SK-N-SH (cell line): ENCODE measurements at regions not wholly inside any gene's neighbourhood (a gene's known extent, or its start where the extent isn't known, plus 50 kb on each side); places are given as distances from the start of the nearest gene placed in this dataset.

Experiments used
- CTCF ChIA-PET: fragments of 300-600, 350-600 bp; formaldehyde crosslinking; extraction: SDS; loops from one replicate; lab custom pipeline; 2021; lab: Yijun Ruan, JAX
- POLR2A ChIA-PET: fragments of 350-600 bp; sonication (Branson Sonifier 250); formaldehyde crosslinking; extraction: SDS; loops from one replicate; lab custom pipeline; 2020; ENCODE audit warnings: antibody characterized with exemption, inconsistent platforms; lab: Yijun Ruan, JAX
- DNase-seq: peaks from one replicate; pipeline ENCODE4 v3.0.0; 2012
- H2AFZ ChIP-seq: fragments of 200-600 bp; sonication (generic); 2 replicates; pipeline ENCODE4 v1.8.1; 2016; ENCODE audit warnings: antibody characterized with exemption, mild to moderate bottlenecking, low read depth
- H3F3A ChIP-seq: fragments of 200-600 bp; sonication (generic); replicated peaks from 2 replicates; pipeline ENCODE3; 2016; ENCODE audit warnings: antibody characterized with exemption, mild to moderate bottlenecking; ENCODE audit not compliant: insufficient read depth
- H3K27ac ChIP-seq, 2 experiments: fragments of 200-500 bp in 1 of 2; fragments of 200-600 bp in 1 of 2; sonication (Bioruptor generic) in 1 of 2; sonication (generic), shearing (Covaris generic) in 1 of 2; 2 replicates each; pipeline versions ENCODE4 v1.5.1 to v1.6.1; 2014 to 2016; ENCODE audit warnings: low read depth in 2 of 2, inconsistent platforms in 1 of 2, low read length in 1 of 2, mild to moderate bottlenecking in 1 of 2, mixed read lengths in 1 of 2
- H3K27me3 ChIP-seq: fragments of 200-600 bp; sonication (generic), shearing (Covaris generic); 2 replicates; pipeline ENCODE4 v1.6.1; 2016; ENCODE audit warnings: mixed run types; ENCODE audit not compliant: insufficient read depth
- H3K36me3 ChIP-seq, 2 experiments: fragments of 200-500 bp in 1 of 2; fragments of 200-600 bp in 1 of 2; sonication (Bioruptor generic) in 1 of 2; sonication (generic) in 1 of 2; replicated peaks in 1 of 2; 2 replicates each; pipeline versions ENCODE3 to v1.5.1; 2014 to 2016; ENCODE audit warnings: low read length in 1 of 2, mild to moderate bottlenecking in 1 of 2; ENCODE audit not compliant: insufficient read depth in 2 of 2, control insufficient read depth in 1 of 2
- H3K4me1 ChIP-seq, 2 experiments: fragments of 200-500 bp in 1 of 2; fragments of 200-600 bp in 1 of 2; sonication (Bioruptor generic) in 1 of 2; sonication (generic), shearing (Covaris generic) in 1 of 2; 2 replicates each; pipeline versions ENCODE4 v1.5.1 to v1.6.1; 2014 to 2016; ENCODE audit warnings: low read depth in 1 of 2, low read length in 1 of 2, mixed run types in 1 of 2; ENCODE audit not compliant: insufficient read depth in 2 of 2, control insufficient read depth in 1 of 2
- H3K4me2 ChIP-seq: fragments of 200-600 bp; sonication (generic), shearing (Covaris generic); 2 replicates; pipeline ENCODE4 v1.6.1; 2017; ENCODE audit warnings: mixed run types
- H3K4me3 ChIP-seq, 2 experiments: fragments of 200-500 bp in 1 of 2; fragments of 200-600 bp in 1 of 2; sonication (Bioruptor generic) in 1 of 2; sonication (generic), shearing (Covaris generic) in 1 of 2; 2 replicates each; pipeline versions ENCODE4 v1.5.1 to v1.8.1; 2014 to 2016; ENCODE audit warnings: low read depth in 2 of 2, inconsistent platforms in 1 of 2, low read length in 1 of 2, mild to moderate bottlenecking in 1 of 2, mixed read lengths in 1 of 2, moderate library complexity in 1 of 2
- H3K79me2 ChIP-seq: fragments of 200-600 bp; sonication (generic); 2 replicates; pipeline ENCODE4 v1.8.1; 2017; ENCODE audit warnings: mild to moderate bottlenecking; ENCODE audit not compliant: insufficient read depth
- H3K9ac ChIP-seq: fragments of 200-600 bp; sonication (generic); 2 replicates; pipeline ENCODE4 v1.6.1; 2017; ENCODE audit warnings: mixed run types
- H3K9me2 ChIP-seq: fragments of 200-600 bp; sonication (generic); 2 replicates; pipeline ENCODE4 v1.6.1; 2017; ENCODE audit warnings: mixed run types
- H3K9me3 ChIP-seq: fragments of 200-600 bp; sonication (generic); 2 replicates; pipeline ENCODE4 v1.6.1; 2017; ENCODE audit warnings: mixed run types, mild to moderate bottlenecking, moderate library complexity
- H4K20me1 ChIP-seq: fragments of 200-600 bp; sonication (generic); 2 replicates; pipeline ENCODE4 v1.6.1; 2017; ENCODE audit warnings: mild to moderate bottlenecking, mixed run types; ENCODE audit not compliant: insufficient read depth
- FOSL2 ChIP-seq: IDR thresholded peaks from 2 replicates; pipeline ENCODE4 v1.4.0; 2012; ENCODE audit warnings: low read depth, mild to moderate bottlenecking, moderate library complexity, borderline replicate concordance
- FOXM1 ChIP-seq: IDR thresholded peaks from 2 replicates; pipeline ENCODE4 v1.4.0; 2012; ENCODE audit warnings: low read depth, mild to moderate bottlenecking
- JUND ChIP-seq: IDR thresholded peaks from 2 replicates; pipeline ENCODE4 v1.4.0; 2012
- MEF2A ChIP-seq: IDR thresholded peaks from 2 replicates; pipeline ENCODE4 v1.4.0; 2012; ENCODE audit warnings: low read depth, borderline replicate concordance
- NRF1 ChIP-seq: IDR thresholded peaks from 2 replicates; pipeline ENCODE4 v1.6.1; 2012; ENCODE audit warnings: low read depth, mild to moderate bottlenecking, low read length
- PBX3 ChIP-seq: IDR thresholded peaks from 2 replicates; pipeline ENCODE4; 2012
- RCOR1 ChIP-seq: fragments of 150-350 bp; IDR thresholded peaks from 2 replicates; pipeline ENCODE4 v1.6.1; 2017; ENCODE audit warnings: antibody characterized with exemption, low read length
- REST ChIP-seq: IDR thresholded peaks from 2 replicates; pipeline ENCODE4 v1.6.1; 2012; ENCODE audit warnings: mild to moderate bottlenecking, low read depth, low read length, moderate library complexity
- RFX5 ChIP-seq: IDR thresholded peaks from 2 replicates; pipeline ENCODE4 v1.6.1; 2012; ENCODE audit warnings: mild to moderate bottlenecking, improper control_type of control experiment, low read length
- RXRA ChIP-seq: IDR thresholded peaks from 2 replicates; pipeline ENCODE4 v1.4.0; 2012; ENCODE audit warnings: low read depth, mild to moderate bottlenecking, borderline replicate concordance
- TAF1 ChIP-seq: IDR thresholded peaks from 2 replicates; pipeline ENCODE4 v1.6.1; 2012; ENCODE audit warnings: low read depth, mild to moderate bottlenecking, low read length, moderate library complexity, borderline replicate concordance
- TCF12 ChIP-seq: IDR thresholded peaks from 2 replicates; pipeline ENCODE4 v1.4.0; 2012
- USF2 ChIP-seq: fragments of 150-350 bp; IDR thresholded peaks from 2 replicates; pipeline ENCODE4 v1.6.1; 2017; ENCODE audit warnings: antibody characterized with exemption, low read length, low read depth, borderline replicate concordance
- YY1 ChIP-seq: IDR thresholded peaks from 2 replicates; pipeline ENCODE4 v1.4.0; 2012; ENCODE audit warnings: low read depth, mild to moderate bottlenecking
- ZBTB33 ChIP-seq: IDR thresholded peaks from 2 replicates; pipeline ENCODE4 v1.4.0; 2012; ENCODE audit warnings: low read depth, borderline replicate concordance
- WGBS: methylation state at CpG from one replicate; pipeline ENCODE4 v1.1.6; 2017; ENCODE audit warnings: low lambda C conversion rate; 5-methylcytosine and 5-hydroxymethylcytosine counted together
- TF ChIP-seq, protein P1 (sequence below): fragments of 200-600 bp; sonication (generic); IDR thresholded peaks from 2 replicates; pipeline ENCODE4 v1.6.1; 2017; ENCODE audit warnings: antibody characterized with exemption, mild to moderate bottlenecking, moderate library complexity

- no peaks in the 10 kb centered on the region for H3F3A ChIP-seq
- no peaks in the 10 kb centered on the region for H3K9me3 ChIP-seq
- no peaks in the 10 kb centered on the region for H4K20me1 ChIP-seq
- H3K9ac ChIP-seq: no peak overlapping the region
- no peak overlapping the region for H3K27ac ChIP-seq
- no peak overlapping the region for H3K4me2 ChIP-seq
- peaks cover 41% of the 10 kb centered on the region for H3K27me3 ChIP-seq
- no peaks in the 10 kb centered on the region for H3K9me2 ChIP-seq
- ChIA-PET CTCF (interaction anchor here (1.0 to 34.2 kb wide), 2 partner anchors 9 to 224 kb away, joined by 3 to 571 read pairs; no protein-coding TSS in a partner anchor), POLR2A (no interaction called here)
- no peaks in the 10 kb centered on the region for H3K36me3 ChIP-seq
- no peak for DNase-seq
- no peak overlapping the region for H2AFZ ChIP-seq
- TF ChIP-seq NRF1 (no peak), RCOR1 (no peak), FOXM1 (no peak), USF2 (no peak), RXRA (no peak), MEF2A (no peak)
- TF ChIP-seq, protein P1, sequence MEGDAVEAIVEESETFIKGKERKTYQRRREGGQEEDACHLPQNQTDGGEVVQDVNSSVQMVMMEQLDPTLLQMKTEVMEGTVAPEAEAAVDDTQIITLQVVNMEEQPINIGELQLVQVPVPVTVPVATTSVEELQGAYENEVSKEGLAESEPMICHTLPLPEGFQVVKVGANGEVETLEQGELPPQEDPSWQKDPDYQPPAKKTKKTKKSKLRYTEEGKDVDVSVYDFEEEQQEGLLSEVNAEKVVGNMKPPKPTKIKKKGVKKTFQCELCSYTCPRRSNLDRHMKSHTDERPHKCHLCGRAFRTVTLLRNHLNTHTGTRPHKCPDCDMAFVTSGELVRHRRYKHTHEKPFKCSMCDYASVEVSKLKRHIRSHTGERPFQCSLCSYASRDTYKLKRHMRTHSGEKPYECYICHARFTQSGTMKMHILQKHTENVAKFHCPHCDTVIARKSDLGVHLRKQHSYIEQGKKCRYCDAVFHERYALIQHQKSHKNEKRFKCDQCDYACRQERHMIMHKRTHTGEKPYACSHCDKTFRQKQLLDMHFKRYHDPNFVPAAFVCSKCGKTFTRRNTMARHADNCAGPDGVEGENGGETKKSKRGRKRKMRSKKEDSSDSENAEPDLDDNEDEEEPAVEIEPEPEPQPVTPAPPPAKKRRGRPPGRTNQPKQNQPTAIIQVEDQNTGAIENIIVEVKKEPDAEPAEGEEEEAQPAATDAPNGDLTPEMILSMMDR: no peak
- H3K4me3 ChIP-seq: no peak overlapping the region
- WGBS: 79% methylated on average over 20 of the region's 20 CpGs
- no peaks in the 10 kb centered on the region for H3K79me2 ChIP-seq
- H3K4me1 ChIP-seq: peaks cover 0 to 7% of the 10 kb centered on the region in 2 experiments; a peak in 1 of 4 replicates
Measured at GRCh38 chr17:79168486-79169055, 93.9 kb downstream of the ENGASE start.

- Histone ChIP-seq H2AFZ (no peak overlapping the region), H3K4me1 (peaks cover 0 to 18% of the 10 kb centered on the region in 2 experiments; a peak in 2 of 4 replicates), H3K4me3 (no peak overlapping the region), H4K20me1 (no peaks in the 10 kb centered on the region), H3K9me3 (no peaks in the 10 kb centered on the region), H3K4me2 (no peak overlapping the region), H3K27me3 (peaks cover 45% of the 10 kb centered on the region), H3K27ac (no peak overlapping the region), H3K9me2 (no peaks in the 10 kb centered on the region), H3K36me3 (no peaks in the 10 kb centered on the region), H3K79me2 (no peaks in the 10 kb centered on the region), H3K9ac (no peak overlapping the region), H3F3A (no peaks in the 10 kb centered on the region)
- no peak for DNase-seq
- 86% methylated on average over 12 of the region's 14 CpGs for WGBS
- POLR2A ChIA-PET: no interaction called here
- CTCF ChIA-PET: interaction anchor here (0.7 to 34.2 kb wide), 5 partner anchors 20 to 233 kb away, joined by 4 to 571 read pairs (median 17); no protein-coding TSS in a partner anchor
- TF ChIP-seq REST (no peak), PBX3 (no peak), RFX5 (no peak), ZBTB33 (no peak), RCOR1 (no peak), YY1 (no peak), FOSL2 (no peak), JUND (no peak), TCF12 (no peak), TAF1 (no peak)
Measured at GRCh38 chr17:79167486-79167885, 92.9 kb downstream of the ENGASE start.
